GM19239 (cell line): ENCODE measurements at regions not wholly inside any gene's neighbourhood (a gene's known extent, or its start where the extent isn't known, plus 50 kb on each side); places are given as distances from the start of the nearest gene placed in this dataset.
"Not testable (repeated sequence)": the region's sequence is repeated elsewhere in the genome, so short reads cannot be mapped to it uniquely, and the experiment has no call there.

ENCODE experiments used
- DNase-seq: peaks from one replicate; pipeline ENCODE4 v3.0.0; 2011; ENCODE audit warnings: low spot score; ENCODE audit not compliant: insufficient read length
- FAIRE-seq: peaks from 2 replicates; lab custom pipeline; 2011; peaks lifted over from hg19 to GRCh38; lab: Jason Lieb, UNC

DNA sequence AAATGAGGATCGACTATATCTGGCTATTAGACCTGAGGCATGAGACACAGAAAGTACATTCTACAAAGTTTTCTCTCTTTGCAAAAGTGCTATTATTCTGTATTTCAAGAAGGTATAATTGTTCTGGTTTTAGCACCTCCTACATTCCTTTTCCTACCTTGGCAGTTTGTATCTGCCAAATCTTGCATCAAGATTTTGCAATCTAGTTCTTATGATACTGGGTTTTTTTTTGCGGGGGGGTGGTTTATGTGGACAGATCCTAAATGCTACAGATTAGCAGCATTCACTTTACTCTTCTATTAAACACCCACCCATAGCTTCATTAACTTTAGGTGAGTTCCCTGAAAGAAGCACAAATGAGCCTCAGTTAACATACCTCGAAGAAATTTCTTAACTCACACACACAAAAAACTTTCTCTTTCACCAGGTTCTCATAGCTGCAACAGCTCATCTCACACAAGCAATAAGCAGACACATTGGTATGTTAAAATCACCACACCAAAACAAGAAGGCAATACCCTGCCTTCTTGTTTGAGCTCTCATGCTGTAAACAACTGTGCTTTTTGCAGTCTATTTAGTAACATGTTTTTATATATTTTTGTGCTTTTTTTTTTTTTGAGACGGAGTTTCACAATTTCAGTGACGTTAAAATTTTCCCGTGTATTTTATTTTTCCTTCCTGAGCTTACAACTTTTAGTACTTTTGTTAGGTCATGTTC, 73.0 kb upstream of the VGLL4 start:
- FAIRE-seq: no peak
- no peak for DNase-seq

GRCh38 chr3:11713171-11713570, 69.5 kb upstream of the VGLL4 start:
- no peak for DNase-seq
- FAIRE-seq: no peak

DNA sequence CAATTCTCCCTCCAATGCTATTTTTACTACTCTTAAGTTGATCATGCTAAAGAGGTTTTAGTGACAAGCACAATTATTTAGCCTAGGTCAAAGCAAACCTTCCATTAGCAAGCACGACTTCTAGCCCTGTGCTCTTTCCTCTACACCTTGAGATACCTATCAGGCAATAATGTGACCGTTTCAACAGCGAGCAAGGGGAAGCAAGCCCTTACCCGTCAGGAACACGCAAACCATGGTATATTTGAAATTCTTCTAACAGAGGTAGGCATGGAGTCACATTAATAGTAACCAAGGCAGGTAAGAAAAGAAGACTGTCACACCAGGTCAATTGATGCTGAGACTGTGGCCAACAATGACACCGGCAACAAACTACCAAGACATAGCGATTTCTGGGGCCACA, 68.9 kb upstream of the VGLL4 start:
- FAIRE-seq: no peak
- no peak for DNase-seq

DNA sequence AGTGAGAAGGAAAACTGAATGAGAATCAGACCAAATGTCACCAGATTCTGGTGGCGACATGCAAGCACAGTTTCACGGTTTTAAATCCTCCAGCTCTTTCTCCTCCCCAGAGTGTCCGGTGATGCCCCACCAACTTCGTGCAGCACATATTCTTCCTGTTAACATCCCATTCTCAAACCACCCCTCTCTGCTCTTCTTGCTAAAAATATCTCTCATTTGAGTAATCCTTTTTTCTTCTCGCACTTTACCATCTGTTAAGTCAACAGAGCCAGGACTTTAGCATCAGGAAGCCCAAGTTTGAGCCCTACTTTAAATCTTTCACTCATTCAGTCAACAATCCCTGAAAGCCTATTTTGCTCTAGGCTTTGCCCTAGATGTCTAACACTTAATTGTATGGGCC, 68.2 kb upstream of the VGLL4 start:
- DNase-seq (no peak), FAIRE-seq (no peak)

DNA sequence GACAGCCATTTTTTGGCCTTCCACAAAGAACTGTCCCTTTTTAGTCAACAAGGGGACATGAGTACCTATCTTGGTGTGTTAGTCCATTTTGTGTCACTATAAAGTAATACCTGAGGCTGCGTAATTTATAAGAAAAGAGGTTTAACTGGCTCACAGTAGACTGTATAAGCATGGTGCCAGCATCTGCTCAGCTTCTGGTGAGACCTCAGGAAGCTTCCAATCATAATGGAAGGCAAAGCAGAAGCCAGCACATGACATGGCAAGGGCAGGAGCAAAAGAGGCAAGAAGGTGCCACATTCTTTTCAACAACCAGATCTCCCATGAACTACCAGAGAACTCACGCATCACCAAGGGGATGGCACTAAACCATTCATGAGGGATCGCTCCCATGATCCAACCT, 66.1 kb upstream of the VGLL4 start:
- FAIRE-seq: no peak
- no peak for DNase-seq

DNA sequence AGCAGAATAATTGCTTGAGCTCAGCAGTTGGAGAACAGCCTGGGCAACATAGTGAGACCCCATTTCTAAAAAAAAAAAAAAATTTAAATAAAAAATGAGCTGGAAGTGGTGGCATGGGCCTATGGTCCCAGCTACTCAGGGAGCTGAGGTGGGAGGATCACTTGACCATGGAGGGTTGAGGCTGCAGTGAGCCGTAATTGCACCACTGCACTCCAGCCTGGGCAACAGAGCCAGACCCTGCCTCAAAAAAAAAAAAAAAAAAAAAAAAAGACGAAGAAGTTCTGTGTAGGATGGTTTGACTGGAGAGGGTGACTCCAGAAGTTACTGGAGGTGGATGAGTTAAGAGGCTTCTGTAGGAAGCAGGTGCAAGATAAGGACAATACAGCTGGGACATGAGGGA, 63.4 kb upstream of the VGLL4 start:
- not testable (repeated sequence) for DNase-seq, FAIRE-seq

DNA sequence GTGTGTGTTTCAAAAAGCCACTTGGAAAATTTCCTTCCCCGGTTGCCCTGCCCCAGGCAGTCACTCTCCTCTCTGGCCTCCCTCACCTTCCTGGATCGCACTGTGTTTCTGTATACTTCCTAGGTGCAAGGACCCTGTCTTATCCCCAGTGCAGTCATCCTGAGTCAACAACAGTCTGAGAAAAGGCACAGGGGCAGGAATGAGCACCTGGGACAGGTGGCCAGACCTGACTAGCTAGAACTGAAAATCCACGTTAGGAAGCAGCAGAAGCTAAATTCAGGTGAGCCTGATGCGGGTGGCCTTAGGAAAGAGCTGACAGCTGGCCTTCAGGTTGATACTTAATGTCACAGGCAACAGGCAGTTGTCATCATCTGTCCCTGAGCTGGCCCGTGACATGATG, 62.9 kb upstream of the VGLL4 start:
- DNase-seq: no peak
- no peak for FAIRE-seq

GRCh38 chr3:11705049-11705448, 61.3 kb upstream of the VGLL4 start:
- FAIRE-seq: no peak
- no peak for DNase-seq

- no peak for DNase-seq
- no peak for FAIRE-seq
These were observed 59.4 kb upstream of the VGLL4 start for GRCh38 chr3:11703146-11703545.

- no peak for FAIRE-seq
- no peak for DNase-seq
These were observed 55.3 kb upstream of the VGLL4 start for GRCh38 chr3:11699083-11699427.

DNA sequence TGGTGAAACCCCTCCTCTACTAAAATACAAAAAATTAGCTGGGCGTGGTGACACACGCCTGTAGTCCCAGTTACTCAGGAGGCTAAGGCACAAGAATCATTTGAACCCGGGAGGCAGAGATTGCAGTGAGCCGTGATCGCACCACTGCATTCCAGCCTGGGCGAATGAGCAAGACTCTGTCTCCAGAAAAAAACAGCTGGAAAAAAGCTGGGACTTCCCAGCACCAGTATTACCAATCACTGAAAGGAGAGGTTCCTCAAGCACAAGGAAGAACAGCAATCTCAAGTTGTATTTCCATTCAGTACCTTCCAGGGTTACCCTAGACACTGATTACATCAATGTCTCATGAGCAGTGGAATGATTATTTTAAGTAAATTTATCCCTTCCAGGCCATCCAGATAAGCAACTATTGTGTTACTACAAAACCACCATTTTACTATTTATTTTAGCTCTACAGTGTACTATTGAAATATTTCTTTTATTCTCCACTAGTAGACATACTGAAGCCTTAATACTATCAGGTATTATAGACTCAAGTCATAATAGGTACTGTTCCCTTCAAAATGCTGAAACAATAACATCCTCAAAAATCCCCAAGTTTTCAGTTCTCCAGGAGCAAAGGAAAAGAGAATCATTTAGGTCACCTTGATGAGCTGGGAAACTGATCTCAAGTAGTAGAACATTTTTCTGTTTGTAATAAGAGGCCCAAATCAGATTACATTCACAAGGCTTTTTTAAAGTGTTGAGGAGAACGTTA, 54.8 kb upstream of the VGLL4 start:
- DNase-seq: no peak
- FAIRE-seq: no peak

DNA sequence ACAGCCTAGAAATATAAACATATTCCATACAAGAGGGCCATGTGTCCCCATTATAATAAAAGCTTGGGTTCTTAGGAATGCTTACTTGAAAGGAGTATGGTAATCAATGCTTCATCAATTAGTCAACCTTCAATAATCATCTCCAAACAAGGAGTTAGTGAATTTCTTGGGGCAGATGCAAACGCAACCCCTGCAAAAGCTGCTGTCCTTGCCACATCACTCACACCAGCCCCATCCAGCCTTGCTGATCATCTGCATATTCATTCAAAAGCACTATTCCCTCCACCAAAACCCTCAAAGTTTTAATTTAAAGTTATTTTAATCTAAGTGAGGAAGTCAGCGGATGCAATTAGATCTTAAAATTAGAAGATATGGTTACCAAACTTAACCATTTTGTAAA, 54.0 kb upstream of the VGLL4 start:
- FAIRE-seq (no peak), DNase-seq (no peak)

DNA sequence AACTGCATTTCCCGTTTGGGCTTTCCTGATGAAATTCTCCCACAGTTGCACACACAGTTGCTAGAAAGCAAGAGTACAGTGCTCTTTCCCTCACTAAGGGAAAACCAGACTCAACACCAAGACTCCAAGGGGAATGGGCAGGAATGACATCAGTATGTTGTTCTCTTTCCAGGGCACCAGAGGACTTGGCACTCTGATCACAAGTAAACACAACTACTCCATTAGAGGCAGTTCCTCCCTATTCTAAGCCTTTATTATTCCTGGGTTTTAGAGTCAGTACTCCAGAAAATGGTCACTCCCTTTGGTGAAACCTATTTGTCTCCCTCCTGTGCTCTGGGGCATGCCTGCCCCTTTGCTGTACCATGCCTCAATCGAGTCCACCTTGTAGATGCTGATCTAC, 52.3 kb upstream of the VGLL4 start:
- no peak for FAIRE-seq

More for the DNA sequence above, 52.3 kb upstream of the VGLL4 start:
- DNase-seq: no peak
